Kidney (tissue), 13 donors: ENCODE measurements at regions not wholly inside any gene's neighbourhood (a gene's known extent, or its start where the extent isn't known, plus 50 kb on each side); places are given as distances from the start of the nearest gene placed in this dataset.
"Not testable (repeated sequence)": the region's sequence is repeated elsewhere in the genome, so short reads cannot be mapped to it uniquely, and the experiment has no call there.

Experiments
- DNase-seq, 5 donors: peaks; one replicate each; pipeline ENCODE4 v3.0.0-alpha.2; 2013 to 2020
- FAIRE-seq: peaks from 2 replicates; lab custom pipeline; 2012; peaks lifted over from hg19 to GRCh38; lab: Jason Lieb, UNC
- H3K27ac ChIP-seq, 2 donors: one replicate each; pipeline ENCODE4 v1.7.0; 2013; ENCODE audit warnings: low read depth in 2 of 2, low read length in 2 of 2, inconsistent platforms in 1 of 2
- H3K27me3 ChIP-seq: one replicate; pipeline ENCODE4 v1.7.1; 2013; ENCODE audit warnings: low read length, inconsistent platforms; ENCODE audit not compliant: control insufficient read depth, insufficient read depth
- H3K36me3 ChIP-seq, 3 donors: one replicate each; pipeline versions ENCODE4 v1.7.0 to v1.7.1; 2013; ENCODE audit warnings: low read length in 3 of 3, control low read depth in 1 of 3, inconsistent platforms in 1 of 3; ENCODE audit not compliant: insufficient read depth in 3 of 3, control insufficient read depth in 2 of 3
- H3K4me1 ChIP-seq, 3 donors: one replicate each; pipeline versions ENCODE4 v1.7.0 to v1.7.1; 2013; ENCODE audit warnings: low read length in 3 of 3, inconsistent platforms in 1 of 3, low read depth in 1 of 3; ENCODE audit not compliant: control insufficient read depth in 2 of 3, insufficient read depth in 2 of 3
- H3K4me3 ChIP-seq, 3 donors: one replicate each; pipeline versions ENCODE4 v1.7.0 to v1.8.1; 2013; ENCODE audit warnings: low read length in 3 of 3, control low read depth in 1 of 3, inconsistent platforms in 1 of 3
- H3K9ac ChIP-seq, 3 donors: one replicate each; pipeline versions ENCODE4 v1.7.0 to v1.7.1; 2013; ENCODE audit warnings: low read length in 3 of 3, control low read depth in 1 of 3, inconsistent platforms in 1 of 3
- H3K9me3 ChIP-seq, 3 donors: one replicate each; pipeline versions ENCODE4 v1.7.0 to v1.7.1; 2013; ENCODE audit warnings: low read length in 3 of 3, control low read depth in 1 of 3, inconsistent platforms in 1 of 3; ENCODE audit not compliant: control insufficient read depth in 2 of 3, insufficient read depth in 1 of 3
- CTCF ChIP-seq: IDR thresholded peaks from 3 replicates; pipeline ENCODE4 v1.5.1; 2012; ENCODE audit warnings: mild to moderate bottlenecking, moderate library complexity, borderline replicate concordance; ENCODE audit not compliant: insufficient read depth; ENCODE audit errors: extremely low read depth
- intact Hi-C: fragments of 100-400 bp; cut with DNase I; formaldehyde crosslinking; loops from one replicate; pipeline ENCODE4 v1.11.1; 2022
- donor health status: control.
- donor health status: control.
- donor health status: control.
- donor health status: control.
- donor health status: control.
- donor health status: DM: yes; HTN: yes; CAD: no.
- donor health status: Normal renal cell carcinoma (clear cell type).

- no peak for DNase-seq
- no peak for TF ChIP-seq CTCF
- Histone ChIP-seq H3K27ac (no peak overlapping the region), H3K27me3 (peaks cover 5% of the 10 kb centered on the region), H3K9ac (no peak overlapping the region), H3K4me1 (peaks cover 0 to 6% (median 0%) of the 10 kb centered on the region in 3 donors), H3K9me3 (peaks cover 0 to 10% (median 0%) of the 10 kb centered on the region in 3 donors), H3K4me3 (no peak overlapping the region), H3K36me3 (peaks cover 0 to 11% (median 0%) of the 10 kb centered on the region in 3 donors)
- intact Hi-C loops, result no loop called here
- no peak for FAIRE-seq
Measured at GRCh38 chr12:116376354-116377193, 99.1 kb upstream of the MED13L start.

- H3K4me1 ChIP-seq, FAIRE-seq, H3K27me3 ChIP-seq, H3K27ac ChIP-seq, H3K4me3 ChIP-seq, H3K9ac ChIP-seq, intact Hi-C loops: not testable (repeated sequence)
- DNase-seq, result peak in 2 of 5 donors; percentile 38 to 50
- H3K36me3 ChIP-seq, result peaks cover 0 to 11% (median 0%) of the 10 kb centered on the region in 3 donors
- peaks cover 0 to 10% (median 0%) of the 10 kb centered on the region in 3 donors for H3K9me3 ChIP-seq
Measured at GRCh38 chr12:116377194-116377571, 99.7 kb upstream of the MED13L start.

GRCh38 chr12:116378002-116378401, 100.5 kb upstream of the MED13L start:
- DNase-seq, result no peak
- Histone ChIP-seq H3K36me3 (peaks cover 0 to 11% (median 0%) of the 10 kb centered on the region in 3 donors), H3K27me3 (peaks cover 5% of the 10 kb centered on the region), H3K4me3 (no peak overlapping the region), H3K4me1 (peaks cover 7 to 9% (median 9%) of the 10 kb centered on the region in 3 donors), H3K9me3 (peaks cover 0 to 10% (median 0%) of the 10 kb centered on the region in 3 donors), H3K9ac (no peak overlapping the region), H3K27ac (no peak overlapping the region)
- no peak for TF ChIP-seq CTCF
- no peak for FAIRE-seq
- intact Hi-C loops, result no loop called here

- peaks cover 7 to 12% (median 9%) of the 10 kb centered on the region in 3 donors for H3K4me1 ChIP-seq
- H3K4me3 ChIP-seq, result no peak overlapping the region
- DNase-seq (no peak), FAIRE-seq (no peak)
- H3K27me3 ChIP-seq, result peaks cover 5% of the 10 kb centered on the region
- TF ChIP-seq CTCF, result no peak
- intact Hi-C loops, result no loop called here
- H3K27ac ChIP-seq, result no peak overlapping the region
- H3K9me3 ChIP-seq, result peaks cover 0 to 9% (median 0%) of the 10 kb centered on the region in 3 donors
- peaks cover 0 to 8% (median 0%) of the 10 kb centered on the region in 3 donors for H3K36me3 ChIP-seq
- no peak overlapping the region for H3K9ac ChIP-seq
Measured at GRCh38 chr12:116380108-116380507, 102.6 kb upstream of the MED13L start.

GRCh38 chr12:116380740-116381139, 103.2 kb upstream of the MED13L start:
- FAIRE-seq, H3K36me3 ChIP-seq, intact Hi-C loops, H3K9ac ChIP-seq, H3K27me3 ChIP-seq, H3K9me3 ChIP-seq, H3K27ac ChIP-seq, H3K4me3 ChIP-seq, DNase-seq: not testable (repeated sequence)
- H3K4me1 ChIP-seq, result peaks cover 4 to 12% (median 7%) of the 10 kb centered on the region in 3 donors
